K562 (cell line): ENCODE measurements at regions not wholly inside any gene's neighbourhood (a gene's known extent, or its start where the extent isn't known, plus 50 kb on each side); places are given as distances from the start of the nearest gene placed in this dataset.

Experiments used
- GABPA ChIP-seq: fragments of 200-800 bp; sonication (Bioruptor generic); conservative IDR thresholded peaks from 2 replicates; pipeline ENCODE4 v1.6.1; 2016; ENCODE audit warnings: low read depth, missing genetic modification characterization, missing compliant biosample characterization
- NR2C2 ChIP-seq, 2 experiments: fragments of 200-800 bp in 1 of 2; sonication (Bioruptor generic) in 1 of 2; sonication (generic) in 1 of 2; formaldehyde crosslinking in 1 of 2; IDR thresholded peaks; 2 replicates each; pipeline versions ENCODE4 v1.6.1 to v1.8.0; 2016 to 2022; ENCODE audit warnings: mild to moderate bottlenecking in 1 of 2, missing compliant biosample characterization in 1 of 2, missing genetic modification characterization in 1 of 2, missing genetic modification reagents in 1 of 2
- PRPF4 ChIP-seq: fragments of 200-400 bp; formaldehyde crosslinking; IDR thresholded peaks from one replicate; pipeline ENCODE4 v1.6.1; 2017; ENCODE audit warnings: low read length, low read depth, mild to moderate bottlenecking; ENCODE audit not compliant: insufficient read depth, poor library complexity, severe bottlenecking
- PYGO2 ChIP-seq: fragments of 450-650 bp; IDR thresholded peaks from 2 replicates; pipeline ENCODE4 v1.6.1; 2016; ENCODE audit warnings: mild to moderate bottlenecking, missing genetic modification characterization, moderate library complexity, missing compliant biosample characterization
- SNRNP70 ChIP-seq: fragments of 200-400 bp; formaldehyde crosslinking; optimal IDR thresholded peaks from 2 replicates; pipeline ENCODE3; 2017; ENCODE audit warnings: low read depth, low read length
- TAL1 ChIP-seq: fragments of 450-650 bp; IDR thresholded peaks from 2 replicates; pipeline ENCODE4 v1.6.1; 2016; ENCODE audit warnings: mild to moderate bottlenecking
- TEAD1 ChIP-seq, 2 experiments: fragments of 450-650 bp in 1 of 2; sonication (generic) in 1 of 2; formaldehyde crosslinking; IDR thresholded peaks; 2 replicates each; pipeline versions ENCODE4 v1.4.0 to v1.8.0; 2020 to 2022; ENCODE audit warnings: mild to moderate bottlenecking in 2 of 2, missing genetic modification reagents in 1 of 2
- TF ChIP-seq, protein P1 (sequence below), 2 experiments: fragments of 450-650 bp in 1 of 2; sonication (generic) in 1 of 2; formaldehyde crosslinking in 1 of 2; IDR thresholded peaks; 2 replicates each; pipeline versions ENCODE4 v1.7.1 to v1.9.0; 2016 to 2022; ENCODE audit warnings: inconsistent platforms in 1 of 2, mild to moderate bottlenecking in 1 of 2, missing genetic modification reagents in 1 of 2
- TF ChIP-seq, protein P2 (sequence below): fragments of 450-650 bp; IDR thresholded peaks from 2 replicates; pipeline ENCODE4 v1.7.0; 2016; ENCODE audit warnings: borderline replicate concordance
- TF ChIP-seq, protein P3 (sequence below): fragments of 250-450 bp; sonication (Bioruptor Pico); IDR thresholded peaks from 2 replicates; pipeline ENCODE4 v1.4.0; 2020

DNA sequence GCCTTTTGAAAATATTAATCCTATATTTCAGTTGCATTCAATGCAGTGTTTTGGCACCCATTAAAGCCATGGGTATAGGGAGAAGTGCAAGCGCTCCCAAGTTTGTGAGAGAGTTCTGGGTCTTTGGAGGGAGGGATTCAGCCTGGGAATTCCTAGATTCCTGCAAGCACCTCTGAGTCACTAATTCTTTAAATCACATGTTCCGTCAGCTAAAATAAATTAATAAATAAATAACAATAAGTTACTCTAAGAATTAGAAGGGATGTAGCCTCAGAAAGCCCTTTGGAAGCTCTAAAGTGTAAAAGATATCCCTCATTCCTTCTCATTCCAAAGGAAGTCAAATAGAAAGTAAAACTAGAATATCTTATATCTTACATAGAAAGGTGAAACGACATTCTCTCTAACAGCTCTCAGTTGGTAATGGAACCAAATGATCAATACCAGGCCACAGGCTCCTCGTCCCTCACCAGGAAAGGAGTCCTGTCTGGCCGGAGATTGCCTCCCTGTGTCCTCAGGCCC, 222.4 kb upstream of the RBBP8 start (continued):
- TF ChIP-seq, protein P1, sequence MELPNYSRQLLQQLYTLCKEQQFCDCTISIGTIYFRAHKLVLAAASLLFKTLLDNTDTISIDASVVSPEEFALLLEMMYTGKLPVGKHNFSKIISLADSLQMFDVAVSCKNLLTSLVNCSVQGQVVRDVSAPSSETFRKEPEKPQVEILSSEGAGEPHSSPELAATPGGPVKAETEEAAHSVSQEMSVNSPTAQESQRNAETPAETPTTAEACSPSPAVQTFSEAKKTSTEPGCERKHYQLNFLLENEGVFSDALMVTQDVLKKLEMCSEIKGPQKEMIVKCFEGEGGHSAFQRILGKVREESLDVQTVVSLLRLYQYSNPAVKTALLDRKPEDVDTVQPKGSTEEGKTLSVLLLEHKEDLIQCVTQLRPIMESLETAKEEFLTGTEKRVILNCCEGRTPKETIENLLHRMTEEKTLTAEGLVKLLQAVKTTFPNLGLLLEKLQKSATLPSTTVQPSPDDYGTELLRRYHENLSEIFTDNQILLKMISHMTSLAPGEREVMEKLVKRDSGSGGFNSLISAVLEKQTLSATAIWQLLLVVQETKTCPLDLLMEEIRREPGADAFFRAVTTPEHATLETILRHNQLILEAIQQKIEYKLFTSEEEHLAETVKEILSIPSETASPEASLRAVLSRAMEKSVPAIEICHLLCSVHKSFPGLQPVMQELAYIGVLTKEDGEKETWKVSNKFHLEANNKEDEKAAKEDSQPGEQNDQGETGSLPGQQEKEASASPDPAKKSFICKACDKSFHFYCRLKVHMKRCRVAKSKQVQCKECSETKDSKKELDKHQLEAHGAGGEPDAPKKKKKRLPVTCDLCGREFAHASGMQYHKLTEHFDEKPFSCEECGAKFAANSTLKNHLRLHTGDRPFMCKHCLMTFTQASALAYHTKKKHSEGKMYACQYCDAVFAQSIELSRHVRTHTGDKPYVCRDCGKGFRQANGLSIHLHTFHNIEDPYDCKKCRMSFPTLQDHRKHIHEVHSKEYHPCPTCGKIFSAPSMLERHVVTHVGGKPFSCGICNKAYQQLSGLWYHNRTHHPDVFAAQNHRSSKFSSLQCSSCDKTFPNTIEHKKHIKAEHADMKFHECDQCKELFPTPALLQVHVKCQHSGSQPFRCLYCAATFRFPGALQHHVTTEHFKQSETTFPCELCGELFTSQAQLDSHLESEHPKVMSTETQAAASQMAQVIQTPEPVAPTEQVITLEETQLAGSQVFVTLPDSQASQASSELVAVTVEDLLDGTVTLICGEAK (IDR thresholded peaks at IDR 0.05), result no peak
- TF ChIP-seq, protein P1 (CRISPR knock-in tag; IDR thresholded peaks at IDR 0.05), result no peak
- TF ChIP-seq, protein P2, sequence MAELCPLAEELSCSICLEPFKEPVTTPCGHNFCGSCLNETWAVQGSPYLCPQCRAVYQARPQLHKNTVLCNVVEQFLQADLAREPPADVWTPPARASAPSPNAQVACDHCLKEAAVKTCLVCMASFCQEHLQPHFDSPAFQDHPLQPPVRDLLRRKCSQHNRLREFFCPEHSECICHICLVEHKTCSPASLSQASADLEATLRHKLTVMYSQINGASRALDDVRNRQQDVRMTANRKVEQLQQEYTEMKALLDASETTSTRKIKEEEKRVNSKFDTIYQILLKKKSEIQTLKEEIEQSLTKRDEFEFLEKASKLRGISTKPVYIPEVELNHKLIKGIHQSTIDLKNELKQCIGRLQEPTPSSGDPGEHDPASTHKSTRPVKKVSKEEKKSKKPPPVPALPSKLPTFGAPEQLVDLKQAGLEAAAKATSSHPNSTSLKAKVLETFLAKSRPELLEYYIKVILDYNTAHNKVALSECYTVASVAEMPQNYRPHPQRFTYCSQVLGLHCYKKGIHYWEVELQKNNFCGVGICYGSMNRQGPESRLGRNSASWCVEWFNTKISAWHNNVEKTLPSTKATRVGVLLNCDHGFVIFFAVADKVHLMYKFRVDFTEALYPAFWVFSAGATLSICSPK, result no peak
- no peak for TF ChIP-seq TAL1
- TF ChIP-seq PYGO2, result no peak
- no peak for TF ChIP-seq TEAD1 (CRISPR knock-in tag; IDR thresholded peaks at IDR 0.05)
- TF ChIP-seq NR2C2 (CRISPR knock-in tag; IDR thresholded peaks at IDR 0.05), result no peak
- TF ChIP-seq NR2C2 (tag; IDR thresholded peaks at IDR 0.05), result no peak
- no peak for TF ChIP-seq PRPF4
- TF ChIP-seq SNRNP70, result no peak
- no peak for TF ChIP-seq GABPA (tag)
- TF ChIP-seq, protein P3, sequence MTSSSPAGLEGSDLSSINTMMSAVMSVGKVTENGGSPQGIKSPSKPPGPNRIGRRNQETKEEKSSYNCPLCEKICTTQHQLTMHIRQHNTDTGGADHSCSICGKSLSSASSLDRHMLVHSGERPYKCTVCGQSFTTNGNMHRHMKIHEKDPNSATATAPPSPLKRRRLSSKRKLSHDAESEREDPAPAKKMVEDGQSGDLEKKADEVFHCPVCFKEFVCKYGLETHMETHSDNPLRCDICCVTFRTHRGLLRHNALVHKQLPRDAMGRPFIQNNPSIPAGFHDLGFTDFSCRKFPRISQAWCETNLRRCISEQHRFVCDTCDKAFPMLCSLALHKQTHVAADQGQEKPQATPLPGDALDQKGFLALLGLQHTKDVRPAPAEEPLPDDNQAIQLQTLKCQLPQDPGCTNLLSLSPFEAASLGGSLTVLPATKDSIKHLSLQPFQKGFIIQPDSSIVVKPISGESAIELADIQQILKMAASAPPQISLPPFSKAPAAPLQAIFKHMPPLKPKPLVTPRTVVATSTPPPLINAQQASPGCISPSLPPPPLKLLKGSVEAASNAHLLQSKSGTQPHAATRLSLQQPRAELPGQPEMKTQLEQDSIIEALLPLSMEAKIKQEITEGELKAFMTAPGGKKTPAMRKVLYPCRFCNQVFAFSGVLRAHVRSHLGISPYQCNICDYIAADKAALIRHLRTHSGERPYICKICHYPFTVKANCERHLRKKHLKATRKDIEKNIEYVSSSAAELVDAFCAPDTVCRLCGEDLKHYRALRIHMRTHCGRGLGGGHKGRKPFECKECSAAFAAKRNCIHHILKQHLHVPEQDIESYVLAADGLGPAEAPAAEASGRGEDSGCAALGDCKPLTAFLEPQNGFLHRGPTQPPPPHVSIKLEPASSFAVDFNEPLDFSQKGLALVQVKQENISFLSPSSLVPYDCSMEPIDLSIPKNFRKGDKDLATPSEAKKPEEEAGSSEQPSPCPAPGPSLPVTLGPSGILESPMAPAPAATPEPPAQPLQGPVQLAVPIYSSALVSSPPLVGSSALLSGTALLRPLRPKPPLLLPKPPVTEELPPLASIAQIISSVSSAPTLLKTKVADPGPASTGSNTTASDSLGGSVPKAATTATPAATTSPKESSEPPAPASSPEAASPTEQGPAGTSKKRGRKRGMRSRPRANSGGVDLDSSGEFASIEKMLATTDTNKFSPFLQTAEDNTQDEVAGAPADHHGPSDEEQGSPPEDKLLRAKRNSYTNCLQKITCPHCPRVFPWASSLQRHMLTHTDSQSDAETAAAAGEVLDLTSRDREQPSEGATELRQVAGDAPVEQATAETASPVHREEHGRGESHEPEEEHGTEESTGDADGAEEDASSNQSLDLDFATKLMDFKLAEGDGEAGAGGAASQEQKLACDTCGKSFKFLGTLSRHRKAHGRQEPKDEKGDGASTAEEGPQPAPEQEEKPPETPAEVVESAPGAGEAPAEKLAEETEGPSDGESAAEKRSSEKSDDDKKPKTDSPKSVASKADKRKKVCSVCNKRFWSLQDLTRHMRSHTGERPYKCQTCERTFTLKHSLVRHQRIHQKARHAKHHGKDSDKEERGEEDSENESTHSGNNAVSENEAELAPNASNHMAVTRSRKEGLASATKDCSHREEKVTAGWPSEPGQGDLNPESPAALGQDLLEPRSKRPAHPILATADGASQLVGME (CRISPR knock-in tag), result no peak
